ENCODE measurements at regions not wholly inside any gene's neighbourhood (a gene's known extent, or its start where the extent isn't known, plus 50 kb on each side); places are given as distances from the start of the nearest gene placed in this dataset.

- Histone ChIP-seq H3K27ac (no peak overlapping the region), H3K27me3 (no peaks in the 10 kb centered on the region), H3K36me3 (no peaks in the 10 kb centered on the region), H3K9me3 (no peaks in the 10 kb centered on the region), H3K4me1 (no peaks in the 10 kb centered on the region), H3K4me3 (no peak overlapping the region)
- in situ Hi-C loops (cut with MboI; ENCODE audit: low sequenced_read_pairs in 4 of 4): no loop called here
- intact Hi-C loops (cut with DNase I; ENCODE audit: low total_unique reads): no loop called here
- DNase-seq (no peak), ATAC-seq (no peak)
- TF ChIP-seq CTCF (IDR thresholded peaks at IDR 0.05 in 4 of 5, conservative IDR thresholded peaks at IDR 0.05 in 1 of 5) (no peak), POLR2A (IDR thresholded peaks at IDR 0.05) (no peak)
These were observed 280.9 kb downstream of the FGFR2 start for GRCh38 chr10:121317374-121317773.

- in situ Hi-C loops (cut with MboI; ENCODE audit: low sequenced_read_pairs in 4 of 4): no loop called here
These were observed 276.2 kb downstream of the FGFR2 start for GRCh38 chr10:121322046-121322445.

GRCh38 chr10:121322776-121323175 is 275.5 kb downstream of the FGFR2 start:
- in situ Hi-C loops (cut with MboI; ENCODE audit: low sequenced_read_pairs in 4 of 4): no loop called here

More at GRCh38 chr10:121322046-121322445, 276.2 kb downstream of the FGFR2 start:
- TF ChIP-seq POLR2A (IDR thresholded peaks at IDR 0.05) (no peak), CTCF (IDR thresholded peaks at IDR 0.05 in 4 of 5, conservative IDR thresholded peaks at IDR 0.05 in 1 of 5) (no peak)
- Histone ChIP-seq H3K27me3 (peaks cover 0 to 2% (median 0%) of the 10 kb centered on the region in 3 donors), H3K4me1 (no peaks in the 10 kb centered on the region), H3K4me3 (no peak overlapping the region), H3K9me3 (no peaks in the 10 kb centered on the region), H3K36me3 (no peaks in the 10 kb centered on the region), H3K27ac (no peak overlapping the region)
- intact Hi-C loops (cut with DNase I; ENCODE audit: low total_unique reads): no loop called here
- DNase-seq (no peak), ATAC-seq (no peak)

GRCh38 chr10:121323443-121323842 is 274.8 kb downstream of the FGFR2 start:
- H3K27ac ChIP-seq: no peak overlapping the region
- in situ Hi-C loops (cut with MboI; ENCODE audit: low sequenced_read_pairs in 4 of 4): no loop called here
- no peaks in the 10 kb centered on the region for H3K9me3 ChIP-seq
- no peaks in the 10 kb centered on the region for H3K36me3 ChIP-seq
- intact Hi-C loops (cut with DNase I; ENCODE audit: low total_unique reads): no loop called here
- no peak for DNase-seq
- ATAC-seq: no peak
- no peak for TF ChIP-seq POLR2A (IDR thresholded peaks at IDR 0.05)
- TF ChIP-seq CTCF (IDR thresholded peaks at IDR 0.05 in 4 of 5, conservative IDR thresholded peaks at IDR 0.05 in 1 of 5): no peak
- no peak overlapping the region for H3K4me3 ChIP-seq
- peaks cover 0 to 2% (median 0%) of the 10 kb centered on the region in 3 donors for H3K27me3 ChIP-seq
- no peaks in the 10 kb centered on the region for H3K4me1 ChIP-seq

More at GRCh38 chr10:121322776-121323175, 275.5 kb downstream of the FGFR2 start:
- H3K4me3 ChIP-seq: no peak overlapping the region
- no peaks in the 10 kb centered on the region for H3K9me3 ChIP-seq
- no peaks in the 10 kb centered on the region for H3K4me1 ChIP-seq
- no peaks in the 10 kb centered on the region for H3K36me3 ChIP-seq
- intact Hi-C loops (cut with DNase I; ENCODE audit: low total_unique reads): no loop called here
- H3K27me3 ChIP-seq: peaks cover 0 to 2% (median 0%) of the 10 kb centered on the region in 3 donors
- DNase-seq: no peak
- no peak overlapping the region for H3K27ac ChIP-seq
- no peak for TF ChIP-seq CTCF (IDR thresholded peaks at IDR 0.05 in 4 of 5, conservative IDR thresholded peaks at IDR 0.05 in 1 of 5)
- no peak for TF ChIP-seq POLR2A (IDR thresholded peaks at IDR 0.05)
- no peak for ATAC-seq

GRCh38 chr10:121324678-121325213 is 273.5 kb downstream of the FGFR2 start:
- no peak for DNase-seq
- Histone ChIP-seq H3K27me3 (peaks cover 0 to 2% (median 0%) of the 10 kb centered on the region in 3 donors), H3K36me3 (no peaks in the 10 kb centered on the region), H3K4me3 (no peak overlapping the region), H3K9me3 (no peaks in the 10 kb centered on the region), H3K4me1 (no peaks in the 10 kb centered on the region), H3K27ac (no peak overlapping the region)
- intact Hi-C loops (cut with DNase I; ENCODE audit: low total_unique reads) (no loop called here), in situ Hi-C loops (cut with MboI; ENCODE audit: low sequenced_read_pairs in 4 of 4) (no loop called here)
- no peak for ATAC-seq
- TF ChIP-seq CTCF (IDR thresholded peaks at IDR 0.05 in 4 of 5, conservative IDR thresholded peaks at IDR 0.05 in 1 of 5): no peak
- TF ChIP-seq POLR2A (IDR thresholded peaks at IDR 0.05): no peak

All from gastrocnemius medialis (tissue), 4 donors.